ENCODE measurements at regions not wholly inside any gene's neighbourhood (a gene's known extent, or its start where the extent isn't known, plus 50 kb on each side); places are given as distances from the start of the nearest gene placed in this dataset.
"Not testable (repeated sequence)": the region's sequence is repeated elsewhere in the genome, so short reads cannot be mapped to it uniquely, and the experiment has no call there.

GRCh38 chr2:83823229-83823628 is 635.9 kb downstream of the SUCLG1 start:
- 67% methylated on average over 1 of the region's 2 CpGs for WGBS
- DNase-seq (ENCODE audit: low spot score in 2 of 2) = no peak

DNA sequence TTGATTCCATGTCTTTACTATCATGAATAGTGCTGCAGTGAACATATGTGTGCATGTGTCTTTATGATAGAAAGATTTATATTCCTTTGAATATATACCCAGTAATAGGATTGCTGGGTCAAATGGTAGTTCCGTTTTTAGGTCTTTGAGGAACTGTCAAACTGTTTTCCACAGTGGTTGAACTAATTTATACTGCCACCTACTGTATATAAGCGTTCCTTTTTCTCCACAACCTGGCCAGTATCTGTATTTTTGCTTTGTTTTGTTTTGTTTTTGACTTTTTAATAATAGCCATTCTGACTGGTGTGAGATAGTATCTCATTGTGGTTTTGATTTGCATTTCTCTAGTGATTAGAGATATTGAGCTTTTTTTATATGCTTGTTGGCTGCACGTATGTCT is 641.6 kb downstream of the SUCLG1 start:
- no peak for DNase-seq (ENCODE audit: low spot score in 2 of 2)
- Histone ChIP-seq H3K4me1 (no peaks in the 10 kb centered on the region), H3K36me3 (no peaks in the 10 kb centered on the region), H3K27ac (no peak overlapping the region), H3K4me3 (no peak overlapping the region), H3K27me3 (no peaks in the 10 kb centered on the region), H3K9me3 (no peaks in the 10 kb centered on the region)
- 56% methylated on average over 3 of the region's 3 CpGs for WGBS
- no peak for TF ChIP-seq POLR2A (IDR thresholded peaks at IDR 0.05)
- TF ChIP-seq POLR2AphosphoS5 (IDR thresholded peaks at IDR 0.05) = no peak
- no peak for TF ChIP-seq CTCF (IDR thresholded peaks at IDR 0.05)
- TF ChIP-seq EP300 (IDR thresholded peaks at IDR 0.05) = no peak

More at GRCh38 chr2:83823229-83823628, 635.9 kb downstream of the SUCLG1 start:
- no peaks in the 10 kb centered on the region for H3K4me1 ChIP-seq
- H3K27ac ChIP-seq = no peak overlapping the region
- TF ChIP-seq POLR2AphosphoS5 (IDR thresholded peaks at IDR 0.05) (no peak), POLR2A (IDR thresholded peaks at IDR 0.05) (no peak), CTCF (IDR thresholded peaks at IDR 0.05) (no peak), EP300 (IDR thresholded peaks at IDR 0.05) (no peak)
- no peaks in the 10 kb centered on the region for H3K36me3 ChIP-seq
- no peak overlapping the region for H3K4me3 ChIP-seq
- no peaks in the 10 kb centered on the region for H3K27me3 ChIP-seq
- H3K9me3 ChIP-seq = no peaks in the 10 kb centered on the region

GRCh38 chr2:83808878-83809277 is 650.2 kb downstream of the SUCLG1 start:
- H3K9me3 ChIP-seq = no peaks in the 10 kb centered on the region
- DNase-seq (ENCODE audit: low spot score in 2 of 2) = no peak
- H3K4me3 ChIP-seq = no peak overlapping the region
- no peak overlapping the region for H3K27ac ChIP-seq
- TF ChIP-seq POLR2AphosphoS5 (IDR thresholded peaks at IDR 0.05) = no peak
- no peak for TF ChIP-seq POLR2A (IDR thresholded peaks at IDR 0.05)
- TF ChIP-seq CTCF (IDR thresholded peaks at IDR 0.05) = no peak
- TF ChIP-seq EP300 (IDR thresholded peaks at IDR 0.05) = no peak
- H3K36me3 ChIP-seq = no peaks in the 10 kb centered on the region
- H3K27me3 ChIP-seq = no peaks in the 10 kb centered on the region
- WGBS = 95% methylated on average over 1 of the region's 1 CpG
- H3K4me1 ChIP-seq = no peaks in the 10 kb centered on the region

DNA sequence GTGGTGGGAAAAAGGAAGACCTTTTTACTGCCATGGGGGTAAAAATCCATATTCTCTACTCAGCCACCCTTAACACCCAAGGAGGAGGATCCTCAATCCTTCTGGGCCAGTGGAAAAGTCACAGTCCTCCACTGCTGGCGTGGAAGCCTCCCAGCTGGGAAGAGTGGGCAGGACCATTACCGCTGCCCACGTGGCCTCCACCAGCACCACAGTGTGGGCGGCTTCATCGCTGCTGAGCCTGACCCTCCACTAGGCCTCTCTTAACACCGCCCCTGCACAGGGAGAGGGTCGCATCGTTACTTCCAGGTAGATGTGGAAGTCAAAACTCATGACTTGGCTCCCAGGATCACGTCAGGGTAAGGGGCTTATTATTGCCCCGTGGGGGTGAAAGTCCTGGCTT is 656.5 kb downstream of the SUCLG1 start:
- no peak for DNase-seq (ENCODE audit: low spot score in 2 of 2)
- TF ChIP-seq EP300 (IDR thresholded peaks at IDR 0.05) = no peak
- no peak for TF ChIP-seq POLR2AphosphoS5 (IDR thresholded peaks at IDR 0.05)
- no peak for TF ChIP-seq CTCF (IDR thresholded peaks at IDR 0.05)
- Histone ChIP-seq H3K27ac (no peak overlapping the region), H3K27me3 (no peaks in the 10 kb centered on the region), H3K4me1 (no peaks in the 10 kb centered on the region), H3K36me3 (no peaks in the 10 kb centered on the region), H3K9me3 (no peaks in the 10 kb centered on the region), H3K4me3 (no peak overlapping the region)
- 80% methylated on average over 6 of the region's 10 CpGs for WGBS

DNA sequence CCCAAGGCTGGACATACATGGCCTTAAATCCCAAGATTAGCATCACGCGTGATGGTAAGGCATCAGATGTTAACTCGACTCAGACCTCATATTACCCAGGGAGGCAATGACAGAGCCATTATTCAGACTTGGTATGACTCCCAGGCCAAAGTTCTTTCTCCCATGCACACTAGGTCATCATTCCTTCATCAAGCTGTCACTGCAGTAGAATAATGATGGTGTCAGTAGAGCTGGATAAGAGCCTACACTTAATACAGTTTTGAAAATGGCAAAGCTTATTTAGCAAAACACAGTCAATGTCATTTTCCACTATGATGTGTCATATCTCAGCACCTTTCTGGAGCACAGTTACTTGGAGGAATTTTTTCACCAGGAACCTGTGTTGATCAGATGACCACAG is 663.3 kb downstream of the SUCLG1 start:
- H3K9me3 ChIP-seq = no peaks in the 10 kb centered on the region
- no peaks in the 10 kb centered on the region for H3K36me3 ChIP-seq
- WGBS = 59% methylated on average over 3 of the region's 3 CpGs
- no peaks in the 10 kb centered on the region for H3K4me1 ChIP-seq
- no peak for TF ChIP-seq EP300 (IDR thresholded peaks at IDR 0.05)
- no peak for TF ChIP-seq CTCF (IDR thresholded peaks at IDR 0.05)
- TF ChIP-seq POLR2AphosphoS5 (IDR thresholded peaks at IDR 0.05) = no peak
- no peak for TF ChIP-seq POLR2A (IDR thresholded peaks at IDR 0.05)
- DNase-seq (ENCODE audit: low spot score in 2 of 2) = no peak
- no peaks in the 10 kb centered on the region for H3K27me3 ChIP-seq
- H3K27ac ChIP-seq = no peak overlapping the region
- no peak overlapping the region for H3K4me3 ChIP-seq

DNA sequence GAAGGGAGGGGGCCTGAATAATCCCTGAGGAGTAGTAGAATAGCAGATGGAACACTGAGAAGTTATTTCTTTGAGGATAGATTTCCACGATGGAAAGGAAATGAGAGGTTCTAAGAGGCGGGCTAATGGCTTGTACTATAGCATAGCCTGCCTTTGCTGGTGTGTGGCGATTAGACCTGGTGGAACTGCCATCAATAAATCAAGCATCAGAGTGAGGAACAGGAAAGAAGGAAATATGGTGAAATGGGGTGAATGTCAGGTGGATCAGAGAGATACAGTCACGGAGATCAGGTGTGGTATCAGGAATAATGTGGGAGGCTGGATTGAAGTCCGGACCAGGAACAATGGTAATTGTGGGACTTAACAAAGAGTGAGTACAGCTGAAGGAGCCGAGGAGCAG is 668.6 kb downstream of the SUCLG1 start:
- H3K9me3 ChIP-seq; H3K27ac ChIP-seq; H3K4me1 ChIP-seq; DNase-seq (ENCODE audit: low spot score in 2 of 2); H3K4me3 ChIP-seq; H3K27me3 ChIP-seq; H3K36me3 ChIP-seq: not testable (repeated sequence)
- WGBS = 90% methylated on average over 6 of the region's 6 CpGs

- not testable (repeated sequence) for H3K4me1 ChIP-seq; H3K27ac ChIP-seq; H3K4me3 ChIP-seq; H3K36me3 ChIP-seq; H3K27me3 ChIP-seq; DNase-seq (ENCODE audit: low spot score in 2 of 2); H3K9me3 ChIP-seq
- 97% methylated on average over 2 of the region's 2 CpGs for WGBS
Observed at GRCh38 chr2:83789674-83790073, 669.4 kb downstream of the SUCLG1 start.

GRCh38 chr2:83788938-83789566 is 670.0 kb downstream of the SUCLG1 start:
- not testable (repeated sequence) for H3K4me3 ChIP-seq

More at GRCh38 chr2:83788938-83789566, 670.0 kb downstream of the SUCLG1 start:
- not testable (repeated sequence) for DNase-seq (ENCODE audit: low spot score in 2 of 2); H3K27me3 ChIP-seq; H3K4me1 ChIP-seq; H3K27ac ChIP-seq; H3K9me3 ChIP-seq; H3K36me3 ChIP-seq
- WGBS = 90% methylated on average over 9 of the region's 9 CpGs
